Astrocyte (in vitro differentiated cells and primary cell): ENCODE measurements at regions not wholly inside any gene's neighbourhood (a gene's known extent, or its start where the extent isn't known, plus 50 kb on each side); places are given as distances from the start of the nearest gene placed in this dataset.

Source experiments
- CTCF ChIP-seq: IDR thresholded peaks from 2 replicates; pipeline ENCODE4 v1.5.1; 2011; ENCODE audit warnings: low read depth, mild to moderate bottlenecking, inconsistent platforms, low read length, moderate library complexity; ENCODE audit not compliant: insufficient read depth
- EZH2 ChIP-seq: IDR thresholded peaks from 2 replicates; pipeline ENCODE4 v1.6.1; 2012; ENCODE audit warnings: mild to moderate bottlenecking, low read length, inconsistent platforms; ENCODE audit not compliant: insufficient read depth

GRCh38 chr1:212166644-212167043 is 118.6 kb upstream of the PPP2R5A start:
- TF ChIP-seq EZH2 (no peak), CTCF (no peak)
